T-helper 1 cell treated with Interleukin-12 subunit alpha and Interleukin-12 subunit beta and Interleukin-4 antibody, amounts not matched to agents 30 ng/mL and 1 ng/mL, for 36 hours (primary cell): ENCODE measurements at regions not wholly inside any gene's neighbourhood (a gene's known extent, or its start where the extent isn't known, plus 50 kb on each side); places are given as distances from the start of the nearest gene placed in this dataset.

Source experiments
- intact Hi-C: fragments of 100-400 bp; cut with micrococcal nuclease; formaldehyde crosslinking; loops from one replicate; pipeline ENCODE4 v1.15.1; 2024

DNA sequence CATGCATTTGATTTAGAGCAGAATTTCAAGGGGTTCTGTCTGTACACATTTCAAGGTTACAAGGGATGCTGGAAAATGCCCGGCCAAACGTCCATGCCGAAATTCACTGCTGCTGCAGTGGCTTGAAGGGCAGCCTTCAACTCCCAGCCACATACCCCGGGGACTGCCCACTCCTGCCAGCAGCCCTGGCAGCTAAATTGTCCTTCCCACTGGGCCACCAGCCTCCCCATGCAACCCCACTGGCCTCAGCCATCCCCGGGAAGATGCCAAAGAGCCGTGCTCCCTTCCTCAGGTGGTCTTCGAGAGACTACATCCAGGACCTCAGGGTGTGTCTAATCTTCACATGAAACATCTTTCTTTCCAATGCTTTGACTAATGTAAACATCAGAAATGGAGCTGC is 478.7 kb upstream of the MYT1L start:
- intact Hi-C loops = no loop called here

DNA sequence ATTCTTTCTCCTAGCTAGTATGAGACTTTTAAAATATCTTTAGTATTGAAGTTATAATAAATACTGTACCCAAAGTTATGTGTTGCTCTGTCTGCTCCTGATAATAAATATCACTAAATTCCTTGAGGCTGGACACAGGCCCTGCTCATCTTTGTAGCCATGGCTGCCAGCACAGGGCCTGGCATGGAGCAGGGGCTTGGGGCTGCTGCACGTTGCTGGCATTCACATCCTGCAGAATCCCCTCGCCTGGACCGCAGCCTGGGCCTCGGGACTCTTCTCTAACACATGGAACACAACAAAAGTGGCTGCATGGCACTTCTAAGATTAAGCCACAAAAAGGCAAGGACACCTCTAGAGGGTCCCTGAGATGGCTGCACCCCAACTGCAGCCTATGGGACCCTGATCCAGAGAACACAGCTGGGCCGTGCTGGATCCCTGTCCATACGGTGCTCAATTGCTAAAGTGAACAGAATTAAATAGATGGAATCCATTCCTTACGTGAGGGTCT is 477.5 kb upstream of the MYT1L start:
- intact Hi-C loops = no loop called here

DNA sequence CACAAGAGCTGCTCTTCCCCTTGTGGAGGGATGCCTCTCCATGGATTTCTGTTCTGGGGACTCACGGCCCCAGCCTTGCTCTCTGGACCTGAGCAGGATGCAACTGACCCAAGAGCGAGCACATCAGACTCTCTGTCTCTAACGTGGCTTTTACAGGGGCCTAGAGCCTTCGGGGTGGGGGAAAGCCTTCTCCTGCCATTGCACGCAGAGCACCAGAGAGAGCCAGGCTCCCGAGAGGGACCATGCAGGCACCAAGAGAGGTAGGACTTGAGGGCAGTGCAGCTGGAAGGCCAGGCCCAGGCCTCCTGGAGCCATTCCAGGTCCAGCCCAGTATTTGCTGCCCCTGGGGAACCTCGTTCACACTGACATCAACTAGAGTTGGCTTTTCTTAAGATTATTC is 475.6 kb upstream of the MYT1L start:
- intact Hi-C loops = no loop called here

DNA sequence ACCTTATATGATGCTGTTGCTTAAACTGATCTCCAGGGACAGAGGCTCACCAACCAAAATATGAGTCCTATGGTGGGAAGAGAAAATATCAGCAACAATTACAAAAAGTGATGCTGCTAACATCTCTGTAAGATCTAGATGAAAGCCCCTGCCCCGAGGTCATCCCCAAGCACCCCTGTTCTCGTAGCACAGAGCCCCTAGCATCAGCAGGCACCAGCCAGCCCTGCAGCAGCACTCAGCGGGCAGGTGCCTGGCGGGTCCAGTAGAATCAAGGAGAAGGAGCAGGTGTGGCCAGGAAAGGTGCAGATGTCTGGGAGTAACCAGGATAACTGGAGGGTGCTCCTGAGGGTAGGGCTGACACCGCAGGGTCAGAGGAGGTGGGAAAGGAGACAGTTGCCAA is 474.2 kb upstream of the MYT1L start:
- intact Hi-C loops = no loop called here

DNA sequence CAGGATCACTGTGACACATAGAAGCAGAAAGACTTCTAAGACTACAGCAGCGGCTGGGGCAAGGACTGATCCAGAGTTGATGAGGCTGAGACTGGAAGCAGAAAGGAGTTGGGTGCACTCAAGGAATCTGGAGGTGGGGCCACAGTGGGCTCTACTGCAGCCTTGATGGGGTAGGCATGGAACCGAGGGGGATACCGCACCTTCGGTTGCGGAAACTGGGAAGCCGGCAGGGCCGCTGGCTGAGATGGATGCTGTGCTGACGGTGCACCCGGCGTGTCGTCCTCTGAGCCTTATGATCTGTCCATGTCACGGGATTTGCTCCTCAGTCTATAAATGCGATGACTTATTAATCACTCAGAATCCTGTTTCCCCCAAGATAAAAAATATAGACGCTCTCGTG is 473.5 kb upstream of the MYT1L start:
- intact Hi-C loops = no loop called here

DNA sequence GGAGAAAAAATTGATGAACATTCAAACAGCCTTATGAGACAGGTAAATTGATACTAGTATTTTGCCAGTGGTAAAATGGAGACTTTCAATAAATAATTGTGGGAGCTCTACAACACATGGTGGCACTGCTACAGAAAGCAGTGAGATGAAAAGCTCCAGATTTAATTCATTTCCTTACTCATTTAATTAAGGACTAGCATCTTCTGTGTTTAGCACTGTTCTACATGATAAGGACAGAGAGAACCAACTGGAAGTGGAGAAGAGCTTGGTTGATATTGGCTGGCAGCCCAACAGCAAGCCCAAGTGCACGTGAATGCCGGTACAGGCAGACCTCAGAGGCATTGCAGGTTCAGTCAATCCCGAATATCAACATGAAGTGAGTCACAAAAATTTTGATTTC is 470.4 kb upstream of the MYT1L start:
- intact Hi-C loops = no loop called here

DNA sequence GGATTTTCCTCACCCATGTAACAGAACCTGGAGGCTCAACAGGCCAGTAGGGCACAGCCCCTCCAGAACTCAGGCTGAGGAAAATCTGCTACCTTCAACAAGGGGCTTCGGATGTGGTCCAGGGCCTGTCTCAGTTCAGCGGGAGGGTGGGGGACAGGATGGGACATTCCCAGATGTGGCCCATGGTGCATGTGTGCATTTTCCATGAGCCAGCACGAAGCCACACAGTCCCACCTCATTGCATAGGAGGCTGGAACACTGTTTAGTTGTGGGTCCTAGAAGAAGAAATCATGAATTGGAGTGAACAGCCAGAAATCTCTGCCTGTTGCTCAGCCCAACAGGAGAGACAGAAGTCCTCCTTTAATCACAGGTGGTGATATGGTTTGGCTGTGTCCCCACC is 469.6 kb upstream of the MYT1L start:
- intact Hi-C loops = no loop called here

DNA sequence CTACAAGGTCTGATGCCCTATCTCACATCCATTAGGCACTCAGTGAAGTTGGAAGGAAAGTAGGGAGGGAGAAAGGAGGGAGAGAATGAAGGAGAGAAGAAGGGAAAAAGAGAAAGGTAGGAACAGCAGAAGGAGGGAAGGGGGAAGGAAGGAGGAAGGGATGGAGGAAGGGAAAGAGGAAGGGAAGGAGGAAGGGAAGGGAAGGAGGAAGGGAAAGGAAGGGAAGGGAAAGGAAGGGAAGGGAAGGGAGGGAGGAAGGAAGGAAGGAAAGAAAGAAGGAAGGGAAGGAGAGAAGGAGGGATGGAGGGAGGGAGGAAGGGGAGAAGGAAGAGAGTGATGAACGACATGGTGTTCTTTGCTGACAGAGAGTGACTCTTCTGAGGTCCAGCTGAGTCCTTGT is 468.9 kb upstream of the MYT1L start:
- intact Hi-C loops = no loop called here

DNA sequence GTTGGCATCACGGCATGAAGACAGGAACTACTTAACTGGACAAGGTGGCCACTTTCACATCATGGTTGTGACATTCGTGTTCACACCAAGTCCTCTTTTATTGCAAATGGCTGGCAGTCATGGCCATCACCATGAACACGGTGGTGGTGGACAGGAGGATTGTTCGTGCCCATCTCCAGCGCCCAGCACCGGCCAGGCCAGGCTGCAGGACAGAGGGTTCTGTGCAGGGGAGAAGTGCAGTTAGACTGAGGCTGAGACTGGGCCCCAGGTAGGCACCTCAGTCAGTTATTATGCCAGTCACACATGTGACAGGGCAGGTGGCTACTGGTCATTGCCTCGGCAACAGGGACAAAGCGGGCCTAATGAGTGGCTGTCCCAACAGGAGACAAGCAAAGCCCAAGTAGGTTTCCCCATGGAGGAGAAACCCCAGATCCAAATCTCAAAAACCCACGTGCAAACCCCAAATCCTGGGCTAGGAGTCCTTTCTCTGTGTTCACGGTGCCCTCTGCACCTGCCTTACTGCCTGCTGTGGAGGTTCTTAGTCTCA is 468.1 kb upstream of the MYT1L start:
- intact Hi-C loops = no loop called here

DNA sequence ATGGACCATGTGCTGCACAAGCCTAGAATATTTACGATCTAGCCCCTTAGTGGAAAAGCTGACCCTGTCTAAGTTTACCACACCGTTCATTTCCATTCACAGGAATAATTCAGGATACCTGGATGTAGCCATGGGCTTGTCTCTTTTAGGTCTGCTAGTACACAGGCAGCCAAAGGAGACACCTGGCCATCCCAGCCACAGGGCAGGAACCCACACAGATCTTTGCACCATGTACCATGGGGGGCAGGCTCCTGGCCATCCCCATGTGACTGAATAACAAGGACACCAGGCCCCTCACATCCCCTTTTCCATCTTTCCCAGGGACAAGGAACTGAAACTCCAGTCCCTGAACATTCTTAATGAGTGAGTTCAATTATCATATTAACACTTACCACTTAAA is 467.3 kb upstream of the MYT1L start:
- intact Hi-C loops = no loop called here

DNA sequence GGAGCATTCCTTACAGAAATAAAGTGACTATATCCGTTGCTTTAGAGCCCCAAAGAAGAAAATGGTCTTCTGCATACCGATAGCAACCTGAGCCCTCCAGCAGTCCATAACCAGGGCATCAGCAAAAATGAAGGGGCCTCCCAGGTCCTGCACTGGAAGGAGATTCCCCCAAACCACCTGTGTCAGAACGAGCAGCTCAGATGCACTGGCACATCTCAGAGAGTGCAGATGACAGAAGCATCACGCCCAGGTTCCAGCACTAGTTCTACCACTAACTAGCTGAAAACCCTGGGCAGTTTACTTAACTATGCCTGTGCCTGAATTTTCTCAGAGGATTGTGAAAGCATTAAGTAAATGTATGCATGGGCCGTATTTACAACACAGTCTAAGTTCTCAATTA is 466.7 kb upstream of the MYT1L start:
- intact Hi-C loops = no loop called here

DNA sequence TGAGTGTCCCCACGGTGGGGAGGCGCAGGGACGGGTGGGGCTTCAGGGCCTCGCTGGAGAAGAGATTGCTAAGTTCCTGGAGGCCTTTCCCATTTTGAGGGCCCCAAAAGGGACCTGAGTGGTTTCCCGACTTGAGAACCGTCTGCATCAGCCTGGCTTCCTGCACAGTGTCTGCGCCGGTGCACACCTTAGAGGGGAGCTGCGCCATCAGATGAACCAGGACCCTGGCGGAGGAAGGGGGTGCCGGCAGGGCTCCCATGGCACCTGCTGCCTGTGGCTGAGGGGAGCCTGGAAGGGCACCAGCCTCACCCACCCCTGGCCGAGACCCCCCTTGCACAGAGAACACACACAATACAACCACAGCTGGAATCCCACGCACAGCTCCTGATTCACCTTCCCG is 465.1 kb upstream of the MYT1L start:
- intact Hi-C loops = no loop called here

DNA sequence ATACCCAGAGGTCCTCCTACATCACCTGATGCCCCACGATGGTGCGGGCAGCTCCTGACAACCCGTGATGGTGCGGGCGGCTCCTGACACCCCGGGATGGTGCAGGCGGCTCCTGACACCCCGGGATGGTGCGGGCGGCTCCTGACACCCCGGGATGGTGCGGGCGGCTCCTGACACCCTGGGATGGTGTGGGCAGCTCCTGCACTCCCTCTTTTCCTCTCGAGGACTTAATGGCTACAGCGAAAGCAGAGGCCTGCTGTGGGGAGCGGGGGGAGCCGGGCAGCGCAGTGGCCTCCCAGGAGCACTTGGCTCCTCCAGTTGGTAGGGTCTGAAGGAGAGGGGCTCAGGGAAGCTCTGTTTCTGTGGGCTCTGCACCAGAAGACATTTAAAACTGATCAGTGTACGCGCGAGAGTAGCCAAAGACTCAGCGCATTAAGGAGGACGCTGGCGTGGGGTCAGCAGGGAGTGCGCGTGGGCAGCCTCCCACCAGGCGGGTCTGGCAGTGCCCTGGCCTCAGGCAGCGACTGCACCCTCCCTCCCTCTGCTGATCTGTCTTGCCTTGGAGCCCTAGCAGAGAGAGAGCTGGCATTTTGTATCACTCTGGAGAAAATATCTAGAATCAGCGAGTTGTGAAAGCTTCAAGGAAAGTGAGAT is 464.5 kb upstream of the MYT1L start:
- intact Hi-C loops = no loop called here

DNA sequence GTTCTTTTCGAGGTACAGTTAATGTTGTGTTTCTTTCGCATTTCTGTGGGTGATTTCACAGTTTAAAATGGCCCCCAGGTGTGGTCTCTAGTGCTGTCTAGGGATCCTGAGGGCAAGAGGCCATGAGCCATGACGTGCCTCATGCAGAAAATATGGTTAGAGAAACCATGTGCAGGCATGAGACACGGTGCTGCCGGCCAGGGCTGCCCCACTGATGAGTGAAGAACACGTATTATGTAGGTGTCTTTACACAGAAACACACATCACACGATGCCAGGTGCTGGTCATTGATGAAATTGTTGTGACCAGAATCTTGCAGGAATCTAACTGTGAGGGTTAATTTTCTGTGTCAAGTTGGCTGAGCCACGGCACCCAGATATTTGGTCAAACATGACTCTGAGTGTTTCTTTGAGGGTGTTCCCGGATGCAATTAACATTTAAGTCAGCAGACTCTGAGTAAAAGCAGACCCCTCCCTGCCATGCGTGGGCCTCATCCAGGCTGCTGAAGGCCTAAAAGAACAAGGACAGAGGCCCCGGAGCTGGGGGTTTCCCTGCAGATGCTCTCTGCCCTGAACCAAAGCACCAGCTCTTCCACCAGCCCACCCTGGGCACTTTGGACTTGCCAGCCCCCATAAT is 463.0 kb upstream of the MYT1L start:
- intact Hi-C loops = no loop called here

DNA sequence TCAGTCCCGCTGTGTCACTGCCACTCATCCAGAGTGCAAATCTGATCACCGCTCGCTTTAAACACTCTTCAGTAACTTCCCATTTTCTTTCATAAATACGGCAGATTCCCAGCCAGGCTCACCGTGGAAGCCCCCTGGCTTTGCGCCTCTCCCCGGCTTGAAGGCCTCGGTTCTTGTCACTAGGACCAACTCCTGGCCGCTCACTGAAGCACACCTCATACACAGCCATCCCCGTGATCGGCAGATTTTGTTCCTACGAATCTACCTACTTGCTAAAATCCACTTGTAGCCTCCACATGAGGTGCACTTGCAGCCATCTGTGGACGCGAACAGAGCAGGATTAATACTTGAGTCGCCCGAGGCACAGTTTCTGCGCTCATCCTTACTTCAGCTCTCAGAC is 462.4 kb upstream of the MYT1L start:
- intact Hi-C loops = no loop called here

DNA sequence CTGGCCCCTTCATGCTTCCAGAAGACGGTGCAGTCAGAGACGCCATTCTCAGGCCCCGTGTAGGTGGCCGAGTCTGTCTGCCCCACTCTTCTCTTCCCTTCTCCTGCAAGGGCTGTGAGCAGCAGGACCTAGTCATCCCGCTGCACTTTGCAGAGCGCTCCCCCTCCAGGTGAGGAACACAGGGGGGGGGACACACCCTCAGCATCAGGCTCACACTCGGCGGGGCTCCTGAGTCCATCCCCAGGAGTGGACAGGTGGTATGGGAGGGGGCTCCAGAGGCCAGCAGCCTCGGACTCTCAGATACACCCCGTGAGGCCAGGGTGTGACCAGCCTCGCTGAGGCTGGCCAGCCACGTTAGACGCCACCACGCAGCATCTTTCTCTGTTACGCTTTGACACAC is 460.5 kb upstream of the MYT1L start:
- intact Hi-C loops = no loop called here

DNA sequence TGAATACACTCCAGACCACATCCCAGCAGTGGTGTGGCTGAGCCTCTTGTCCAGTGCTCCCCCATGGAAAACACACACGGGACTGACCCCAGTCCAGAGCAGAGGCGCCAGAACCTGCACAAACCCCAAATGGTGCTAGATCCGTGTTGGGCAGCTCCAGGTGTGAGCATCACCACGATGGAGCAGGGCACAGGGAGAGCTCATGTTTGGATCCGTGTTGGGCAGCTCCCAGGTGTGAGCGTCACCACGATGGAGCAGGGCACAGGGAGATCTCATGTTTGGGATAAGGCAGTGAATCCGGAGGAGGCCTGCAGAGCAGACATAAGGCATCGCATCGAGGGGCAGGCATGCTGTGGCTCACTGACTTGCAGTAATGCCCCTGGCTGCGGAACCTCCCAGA is 460.0 kb upstream of the MYT1L start:
- intact Hi-C loops = no loop called here

DNA sequence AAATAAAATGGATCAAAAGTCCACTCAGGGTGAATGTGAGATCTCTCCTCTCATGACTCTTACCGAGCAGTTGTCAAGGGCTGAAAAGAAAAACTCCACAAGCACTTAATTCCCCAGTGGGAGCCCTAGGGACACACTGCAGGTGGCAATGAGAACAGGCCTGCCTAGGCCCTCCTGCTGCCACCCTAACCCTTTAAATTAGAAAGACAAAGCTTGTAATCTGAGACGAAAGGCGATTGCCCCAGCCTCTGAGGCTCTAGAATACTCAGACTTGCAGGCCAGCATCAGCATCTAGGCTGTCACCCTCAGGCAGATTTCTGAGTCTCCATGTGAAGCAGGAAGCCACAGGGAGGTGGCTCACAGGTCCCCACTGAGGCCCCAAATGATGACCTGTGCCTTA is 457.0 kb upstream of the MYT1L start:
- intact Hi-C loops = no loop called here

DNA sequence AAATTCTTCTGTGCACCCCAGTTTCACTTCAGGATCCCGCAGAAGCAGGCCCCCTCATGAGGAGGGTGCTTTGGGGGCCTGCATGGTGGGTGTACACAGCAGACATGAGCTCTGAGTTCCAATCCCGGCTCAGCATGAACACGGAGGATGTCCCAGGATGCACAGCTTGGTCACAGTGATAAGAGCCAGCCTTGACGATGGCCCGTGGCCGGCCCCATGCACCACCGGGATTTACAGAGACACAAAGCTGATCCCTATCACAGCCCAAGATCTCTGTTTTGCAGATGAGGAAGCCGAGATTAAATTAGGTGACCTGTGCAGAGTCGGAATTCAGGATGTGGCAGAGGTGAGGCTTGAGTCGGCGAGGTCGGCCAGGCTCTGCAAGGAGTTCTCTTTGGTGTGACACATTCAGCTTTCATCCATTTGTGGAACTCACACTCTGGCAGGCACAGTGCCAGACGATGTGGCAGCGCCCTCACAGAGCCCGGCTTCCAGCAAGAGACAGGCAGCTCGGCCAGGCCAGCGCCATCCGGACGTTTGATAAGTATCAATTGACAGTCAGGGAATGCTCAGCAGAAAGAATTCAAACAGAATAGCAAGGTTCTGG is 456.3 kb upstream of the MYT1L start:
- intact Hi-C loops = no loop called here

DNA sequence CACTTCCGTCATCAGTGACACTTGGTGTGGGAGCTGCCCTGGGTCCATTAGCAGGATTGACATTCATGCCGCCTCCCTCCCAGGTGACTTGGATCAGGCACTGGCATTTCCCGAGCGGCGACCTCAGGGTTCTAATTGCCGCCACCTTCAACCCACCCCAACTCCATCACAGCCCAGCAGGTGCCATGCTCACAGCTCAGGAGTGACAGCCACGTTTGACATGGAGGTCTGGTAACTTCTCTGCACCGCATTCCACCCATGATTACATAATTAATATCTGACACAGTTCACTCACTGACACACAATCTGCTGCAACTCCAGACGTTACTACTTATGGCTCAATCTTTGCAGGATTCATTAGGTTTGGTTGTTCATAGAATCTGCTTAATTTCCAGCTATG is 450.9 kb upstream of the MYT1L start:
- intact Hi-C loops = no loop called here

DNA sequence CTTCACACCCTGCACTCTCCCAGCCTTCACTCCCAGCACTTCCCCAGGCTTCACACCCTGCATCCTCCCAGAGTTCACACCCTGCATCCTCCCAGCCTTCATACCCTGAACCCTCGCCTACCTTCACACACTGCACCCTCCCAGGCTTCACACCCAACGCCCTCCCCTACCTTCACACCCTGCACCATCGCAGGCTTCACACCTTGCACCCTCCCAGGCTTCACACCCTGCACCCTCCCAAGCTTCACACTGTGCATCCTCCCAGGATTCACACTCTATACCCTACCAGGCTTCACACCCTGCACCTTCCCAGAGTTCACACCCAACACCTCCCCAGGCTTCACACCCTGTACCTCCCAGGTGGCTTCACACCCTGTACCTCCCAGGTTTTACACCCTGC is 448.7 kb upstream of the MYT1L start:
- intact Hi-C loops = no loop called here

DNA sequence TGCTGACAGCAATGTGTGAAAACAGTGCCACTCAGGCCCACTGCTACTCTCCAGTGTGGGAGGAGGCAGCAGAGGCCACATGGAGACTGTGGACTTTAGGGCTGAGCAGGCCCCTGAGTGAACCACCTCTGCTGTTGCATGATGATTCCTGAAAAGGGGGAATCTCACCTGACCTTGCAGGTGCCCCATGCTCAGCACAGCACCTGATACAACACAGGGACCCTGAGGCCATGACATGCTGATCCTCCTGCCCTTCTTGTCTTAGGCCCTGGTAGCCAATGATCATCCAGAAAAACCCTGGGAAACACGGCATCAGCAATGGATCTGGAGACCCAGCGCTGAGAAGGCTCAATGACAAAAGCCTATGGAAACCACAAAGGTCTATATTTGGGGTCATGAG is 446.8 kb upstream of the MYT1L start:
- intact Hi-C loops = no loop called here

DNA sequence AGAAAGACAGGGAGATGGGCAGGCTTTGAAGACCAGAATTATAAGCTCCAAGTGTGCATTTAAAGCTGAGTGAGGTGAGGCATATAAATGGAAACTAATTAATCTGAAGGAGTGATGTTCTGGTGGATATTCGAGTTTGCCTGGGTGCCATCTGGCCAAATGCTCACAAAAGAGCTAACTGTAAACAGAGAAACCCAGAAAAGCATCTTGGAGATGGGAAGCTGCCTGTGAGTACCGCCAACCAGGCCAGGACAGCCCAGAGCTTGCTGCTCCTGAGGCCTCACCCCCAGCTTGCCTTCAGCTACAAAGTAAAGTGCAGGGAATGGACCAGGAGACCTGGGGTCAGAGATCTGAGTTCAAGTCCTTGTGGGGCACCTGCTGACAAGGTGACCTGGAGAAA is 446.1 kb upstream of the MYT1L start:
- intact Hi-C loops = no loop called here
